Thoracic aorta (tissue), 2 donors: ENCODE measurements at regions not wholly inside any gene's neighbourhood (a gene's known extent, or its start where the extent isn't known, plus 50 kb on each side); places are given as distances from the start of the nearest gene placed in this dataset.

Experiments used
- ATAC-seq: fragments of 150-250 bp; one replicate; pipeline ENCODE4 v1.8.0; 2017; ENCODE audit warnings: low read depth; ENCODE audit not compliant: insufficient number of reproducible peaks, low FRiP score
- DNase-seq: peaks from one replicate; pipeline ENCODE4 v3.0.0-alpha.2; 2020; ENCODE audit warnings: low spot score
- H3K27ac ChIP-seq, 2 donors: fragments of 200-600 bp; sonication (generic); 1 replicate in 1 of 2; 2 replicates in 1 of 2; pipeline ENCODE4 v1.5.1; 2016; ENCODE audit warnings: mild to moderate bottlenecking in 2 of 2, moderate library complexity in 2 of 2
- H3K27me3 ChIP-seq: fragments of 200-600 bp; sonication (generic); replicated peaks from 2 replicates; pipeline ENCODE4 v1.6.0; 2016; ENCODE audit warnings: mild to moderate bottlenecking; ENCODE audit not compliant: insufficient read depth
- H3K36me3 ChIP-seq: fragments of 200-600 bp; sonication (generic); one replicate; pipeline ENCODE4 v1.5.1; 2016
- H3K4me1 ChIP-seq, 2 donors: fragments of 200-600 bp; sonication (generic); 1 replicate in 1 of 2; 2 replicates in 1 of 2; pipeline versions ENCODE4 v1.5.1 to v1.6.0; 2016; ENCODE audit warnings: low read depth in 2 of 2, mild to moderate bottlenecking in 1 of 2; ENCODE audit not compliant: control insufficient read depth in 1 of 2
- H3K4me3 ChIP-seq: fragments of 200-600 bp; sonication (generic); 2 replicates; pipeline ENCODE4 v1.5.1; 2016; ENCODE audit warnings: mild to moderate bottlenecking
- H3K9me3 ChIP-seq: fragments of 200-600 bp; sonication (generic); 2 replicates; pipeline ENCODE4 v1.5.1; 2016
- TF ChIP-seq, protein P1 (sequence below): fragments of 200-600 bp; sonication (generic); IDR thresholded peaks from one replicate; pipeline ENCODE4 v1.5.1; 2019; ENCODE audit warnings: antibody characterized with exemption

DNA sequence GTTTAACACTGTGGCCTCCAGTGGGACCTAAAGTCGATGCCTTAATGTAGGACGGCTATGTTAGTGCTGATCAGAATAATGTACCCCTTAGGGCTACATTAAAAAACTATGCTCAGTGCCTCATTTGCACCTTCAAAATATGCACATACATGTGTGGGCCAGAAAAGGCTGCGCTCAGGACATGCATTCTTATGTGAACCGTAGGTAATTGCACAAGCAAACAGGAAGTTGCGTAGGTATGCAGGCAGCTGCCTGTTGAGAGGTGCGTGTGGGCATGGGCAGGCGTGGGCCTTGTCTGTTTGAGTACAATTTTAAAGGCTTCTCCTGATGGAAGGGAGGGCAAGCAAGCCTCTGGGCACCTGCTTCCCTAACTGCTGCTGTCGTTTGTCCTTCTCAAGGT is 116.2 kb upstream of the JAG1 start:
- Histone ChIP-seq H3K27ac (no peak overlapping the region), H3K27me3 (no peaks in the 10 kb centered on the region), H3K4me1 (peaks cover 6 to 9% of the 10 kb centered on the region in 2 donors), H3K36me3 (no peaks in the 10 kb centered on the region), H3K4me3 (no peak overlapping the region), H3K9me3 (no peaks in the 10 kb centered on the region)
- TF ChIP-seq, protein P1, sequence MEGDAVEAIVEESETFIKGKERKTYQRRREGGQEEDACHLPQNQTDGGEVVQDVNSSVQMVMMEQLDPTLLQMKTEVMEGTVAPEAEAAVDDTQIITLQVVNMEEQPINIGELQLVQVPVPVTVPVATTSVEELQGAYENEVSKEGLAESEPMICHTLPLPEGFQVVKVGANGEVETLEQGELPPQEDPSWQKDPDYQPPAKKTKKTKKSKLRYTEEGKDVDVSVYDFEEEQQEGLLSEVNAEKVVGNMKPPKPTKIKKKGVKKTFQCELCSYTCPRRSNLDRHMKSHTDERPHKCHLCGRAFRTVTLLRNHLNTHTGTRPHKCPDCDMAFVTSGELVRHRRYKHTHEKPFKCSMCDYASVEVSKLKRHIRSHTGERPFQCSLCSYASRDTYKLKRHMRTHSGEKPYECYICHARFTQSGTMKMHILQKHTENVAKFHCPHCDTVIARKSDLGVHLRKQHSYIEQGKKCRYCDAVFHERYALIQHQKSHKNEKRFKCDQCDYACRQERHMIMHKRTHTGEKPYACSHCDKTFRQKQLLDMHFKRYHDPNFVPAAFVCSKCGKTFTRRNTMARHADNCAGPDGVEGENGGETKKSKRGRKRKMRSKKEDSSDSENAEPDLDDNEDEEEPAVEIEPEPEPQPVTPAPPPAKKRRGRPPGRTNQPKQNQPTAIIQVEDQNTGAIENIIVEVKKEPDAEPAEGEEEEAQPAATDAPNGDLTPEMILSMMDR, result no peak
- ATAC-seq, result no peak
- DNase-seq, result no peak

DNA sequence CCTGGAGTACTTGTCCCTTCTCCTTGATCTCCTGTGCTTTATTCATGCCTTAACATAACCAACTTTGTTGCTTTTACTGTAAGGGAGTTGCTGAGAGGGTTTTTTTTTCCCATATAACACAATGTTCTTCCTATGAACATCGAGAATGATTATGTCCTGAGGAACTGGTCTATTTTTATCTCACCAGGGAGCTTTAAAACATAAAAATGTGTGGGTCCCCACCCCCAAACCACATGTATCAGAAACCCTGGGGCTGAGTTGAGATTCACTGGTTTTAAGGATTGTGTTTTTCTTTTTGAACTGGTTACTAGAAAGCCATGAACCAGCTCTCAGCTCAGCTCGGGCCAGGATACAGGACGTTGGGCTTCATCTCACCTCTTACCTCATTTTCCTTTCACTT is 118.5 kb upstream of the JAG1 start:
- peaks cover 6 to 9% of the 10 kb centered on the region in 2 donors for H3K4me1 ChIP-seq
- no peaks in the 10 kb centered on the region for H3K27me3 ChIP-seq
- no peak for DNase-seq
- ATAC-seq, result no peak
- no peaks in the 10 kb centered on the region for H3K36me3 ChIP-seq
- no peak overlapping the region for H3K27ac ChIP-seq
- TF ChIP-seq, protein P1, result no peak
- no peak overlapping the region for H3K4me3 ChIP-seq
- H3K9me3 ChIP-seq, result no peaks in the 10 kb centered on the region

DNA sequence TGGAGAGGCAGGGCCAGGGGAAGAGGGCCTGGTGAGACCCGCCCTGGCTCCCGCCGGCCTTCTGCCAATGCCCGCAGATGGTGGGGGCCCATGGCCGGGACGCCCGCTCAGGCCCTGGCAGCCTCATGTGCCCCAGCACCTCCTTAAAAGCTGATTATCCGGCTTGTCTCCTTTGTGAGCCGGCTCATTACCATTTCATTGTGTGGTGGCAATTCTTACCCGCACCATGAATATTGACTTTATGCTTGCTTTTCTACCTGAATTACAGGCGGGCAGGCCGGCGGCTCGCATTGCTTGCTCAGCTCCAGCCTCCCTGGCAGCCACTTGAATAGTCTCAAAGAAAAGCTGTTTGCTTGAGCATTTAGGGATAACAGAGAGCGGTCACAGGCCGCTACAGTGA is 120.0 kb upstream of the JAG1 start:
- Histone ChIP-seq H3K4me1 (peaks cover 6 to 9% of the 10 kb centered on the region in 2 donors), H3K36me3 (no peaks in the 10 kb centered on the region), H3K4me3 (no peak overlapping the region), H3K27ac (no peak overlapping the region), H3K27me3 (no peaks in the 10 kb centered on the region), H3K9me3 (no peaks in the 10 kb centered on the region)
- TF ChIP-seq, protein P1, result no peak
- DNase-seq (no peak), ATAC-seq (no peak)

DNA sequence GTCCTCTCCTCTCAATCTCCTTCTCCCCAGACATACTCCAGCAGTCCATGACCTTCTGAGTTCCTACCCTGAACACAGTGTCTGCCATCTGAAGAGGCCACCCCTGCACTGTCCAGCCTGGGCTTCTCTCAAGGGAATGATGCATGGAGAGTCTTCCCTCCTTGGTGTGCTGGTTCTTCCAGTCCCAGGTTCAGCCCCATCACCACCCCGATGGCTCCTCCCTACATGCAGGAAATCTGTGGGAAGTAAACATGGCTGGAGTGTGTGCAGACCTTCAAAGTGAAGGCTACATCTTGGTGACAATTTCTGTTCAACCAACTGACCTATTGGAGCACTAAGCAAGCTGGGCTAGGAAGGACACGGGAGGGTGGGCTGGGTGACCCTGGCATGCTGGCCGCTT is 121.0 kb upstream of the JAG1 start:
- DNase-seq (no peak), ATAC-seq (no peak)
- no peak overlapping the region for H3K27ac ChIP-seq
- H3K9me3 ChIP-seq, result no peaks in the 10 kb centered on the region
- H3K4me3 ChIP-seq, result no peak overlapping the region
- H3K4me1 ChIP-seq, result peaks cover 6 to 9% of the 10 kb centered on the region in 2 donors
- no peaks in the 10 kb centered on the region for H3K27me3 ChIP-seq
- no peaks in the 10 kb centered on the region for H3K36me3 ChIP-seq
- TF ChIP-seq, protein P1, result no peak

DNA sequence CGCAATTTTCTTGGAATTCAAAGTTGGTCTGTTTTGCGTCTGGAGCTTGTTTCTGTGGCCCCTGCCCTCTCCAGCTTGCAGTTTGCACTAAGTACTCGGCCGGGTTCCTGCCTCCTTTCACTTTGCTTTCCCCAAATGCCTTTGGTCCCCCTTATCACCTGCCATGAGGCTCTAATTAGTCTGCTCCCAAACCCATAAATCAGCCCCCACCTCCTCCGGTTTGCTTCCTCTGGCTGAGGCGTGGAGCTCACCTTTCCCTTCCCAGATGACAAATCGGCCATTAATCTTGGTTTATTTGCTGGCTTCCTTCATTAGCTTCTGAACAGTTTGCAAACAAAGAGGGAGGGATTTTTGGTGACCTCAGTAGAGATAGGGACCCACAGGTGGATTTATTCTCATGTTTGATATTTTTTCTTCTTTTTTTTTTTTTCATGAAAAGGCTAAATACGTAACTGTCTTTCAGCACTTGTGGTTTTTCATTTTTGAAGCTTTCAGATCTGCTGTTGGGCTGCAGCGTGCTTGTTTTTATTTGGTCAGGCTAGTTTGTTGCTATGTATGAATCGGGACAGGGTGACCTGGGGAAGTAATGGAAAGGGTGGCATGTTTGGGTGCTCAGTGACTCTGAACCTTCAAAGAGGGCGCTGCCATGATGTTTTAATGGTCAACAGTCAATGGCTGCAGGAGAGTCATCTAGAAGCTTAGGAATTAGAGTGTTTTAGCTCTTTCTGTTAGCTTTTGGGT is 121.7 kb upstream of the JAG1 start:
- no peaks in the 10 kb centered on the region for H3K27me3 ChIP-seq
- DNase-seq, result no peak
- H3K27ac ChIP-seq, result no peak overlapping the region
- no peaks in the 10 kb centered on the region for H3K36me3 ChIP-seq
- no peaks in the 10 kb centered on the region for H3K9me3 ChIP-seq
- no peak overlapping the region for H3K4me3 ChIP-seq
- no peak for ATAC-seq
- TF ChIP-seq, protein P1, result no peak
- peaks cover 6 to 9% of the 10 kb centered on the region in 2 donors for H3K4me1 ChIP-seq
